Neural cell (in vitro differentiated cells): ENCODE measurements at regions not wholly inside any gene's neighbourhood (a gene's known extent, or its start where the extent isn't known, plus 50 kb on each side); places are given as distances from the start of the nearest gene placed in this dataset.

Source experiments
- H2AFZ ChIP-seq: fragments of 200-600, 300-800 bp; sonication (generic), shearing (Covaris generic); 2 replicates; pipeline ENCODE4 v1.6.0; 2014; ENCODE audit warnings: low read depth, mild to moderate bottlenecking, antibody characterized with exemption, low read length, moderate library complexity
- H3F3A ChIP-seq: fragments of 200-600 bp; shearing (Covaris generic); 2 replicates; pipeline ENCODE4 v1.6.1; 2016; ENCODE audit warnings: mild to moderate bottlenecking, moderate library complexity, mixed read lengths, antibody characterized with exemption, low read length; ENCODE audit not compliant: insufficient read depth, poor library complexity, severe bottlenecking
- H3K27ac ChIP-seq: fragments of 200-600, 300-800 bp; sonication (generic), shearing (Covaris generic); 2 replicates; pipeline ENCODE4 v1.5.1; 2014; ENCODE audit warnings: mild to moderate bottlenecking, low read length, moderate library complexity
- H3K27me3 ChIP-seq: fragments of 300-800, 200-600 bp; sonication (generic), shearing (Covaris generic); 2 replicates; pipeline ENCODE4 v1.6.0; 2014; ENCODE audit warnings: mild to moderate bottlenecking, low read depth, low read length, moderate library complexity; ENCODE audit not compliant: insufficient read depth
- H3K36me3 ChIP-seq: fragments of 300-800, 200-600 bp; sonication (generic), shearing (Covaris generic); 2 replicates; pipeline ENCODE4 v1.5.1; 2014; ENCODE audit warnings: mild to moderate bottlenecking, antibody characterized with exemption, low read length, moderate library complexity; ENCODE audit not compliant: insufficient read depth
- H3K4me2 ChIP-seq: fragments of 300-800, 200-600 bp; sonication (generic), shearing (Covaris generic); 2 replicates; pipeline ENCODE4 v1.6.0; 2014; ENCODE audit warnings: mild to moderate bottlenecking, low read length
- H3K4me3 ChIP-seq: fragments of 300-800, 200-600 bp; sonication (generic), shearing (Covaris generic); 2 replicates; pipeline ENCODE4 v1.5.1; 2014; ENCODE audit warnings: mild to moderate bottlenecking, low read length, moderate library complexity
- H3K79me2 ChIP-seq: fragments of 200-600 bp; shearing (Covaris generic); replicated peaks from 2 replicates; pipeline ENCODE4 v1.6.0; 2014; ENCODE audit warnings: mild to moderate bottlenecking, low read length, moderate library complexity; ENCODE audit not compliant: insufficient read depth
- H3K9ac ChIP-seq: fragments of 300-800, 200-600 bp; sonication (generic), shearing (Covaris generic); 2 replicates; pipeline ENCODE4 v1.6.1; 2016; ENCODE audit warnings: mild to moderate bottlenecking, low read length, mixed read lengths
- H3K9me2 ChIP-seq: fragments of 200-600 bp; shearing (Covaris generic); 2 replicates; pipeline ENCODE4 v1.6.1; 2016; ENCODE audit warnings: mild to moderate bottlenecking, low read length, mixed read lengths; ENCODE audit not compliant: insufficient read depth
- H3K9me3 ChIP-seq: fragments of 200-600, 300-800 bp; sonication (generic), shearing (Covaris generic); 2 replicates; pipeline ENCODE4 v1.6.1; 2016; ENCODE audit warnings: mild to moderate bottlenecking, mixed run types, low read length, moderate library complexity, mixed read lengths
- H4K20me1 ChIP-seq: fragments of 200-600 bp; shearing (Covaris generic); 2 replicates; pipeline ENCODE4 v1.6.1; 2016; ENCODE audit warnings: mild to moderate bottlenecking, mixed run types; ENCODE audit not compliant: insufficient read depth
- CTCF ChIP-seq: fragments of 450-650 bp; IDR thresholded peaks from 2 replicates; pipeline ENCODE4 v1.5.1; 2014; ENCODE audit warnings: antibody characterized with exemption, mild to moderate bottlenecking, moderate library complexity; ENCODE audit not compliant: poor library complexity, severe bottlenecking
- EP300 ChIP-seq: fragments of 450-650 bp; conservative IDR thresholded peaks from 2 replicates; pipeline ENCODE4 v1.6.1; 2014; ENCODE audit warnings: antibody characterized with exemption, mild to moderate bottlenecking, moderate library complexity; ENCODE audit not compliant: poor library complexity, severe bottlenecking
- EZH2 ChIP-seq: fragments of 200-600, 300-800 bp; shearing (Covaris generic), sonication (generic); IDR thresholded peaks from 2 replicates; pipeline ENCODE4 v1.6.1; 2014; ENCODE audit warnings: antibody characterized with exemption, low read length, borderline replicate concordance, mild to moderate bottlenecking; ENCODE audit not compliant: insufficient read depth, poor library complexity, severe bottlenecking
- MXI1 ChIP-seq: fragments of 450-650 bp; conservative IDR thresholded peaks from 2 replicates; pipeline ENCODE4 v1.6.1; 2014; ENCODE audit warnings: antibody characterized with exemption, mild to moderate bottlenecking; ENCODE audit not compliant: poor library complexity, severe bottlenecking
- POLR2AphosphoS5 ChIP-seq: IDR thresholded peaks from 2 replicates; pipeline ENCODE4 v1.6.1; 2012
- RAD21 ChIP-seq: fragments of 450-650 bp; conservative IDR thresholded peaks from 2 replicates; pipeline ENCODE4 v1.6.1; 2014; ENCODE audit warnings: antibody characterized with exemption, mild to moderate bottlenecking, moderate library complexity
- REST ChIP-seq: IDR thresholded peaks from 2 replicates; pipeline ENCODE4 v1.6.1; 2012; ENCODE audit warnings: borderline replicate concordance
- SMC3 ChIP-seq: fragments of 450-650 bp; conservative IDR thresholded peaks from 2 replicates; pipeline ENCODE4 v1.6.1; 2014; ENCODE audit warnings: antibody characterized with exemption, mild to moderate bottlenecking, moderate library complexity; ENCODE audit not compliant: poor library complexity
- TAF1 ChIP-seq: IDR thresholded peaks from 2 replicates; pipeline ENCODE4 v1.6.1; 2012; ENCODE audit warnings: low read depth

GRCh38 chr5:4137781-4138180, 542.1 kb downstream of the IRX1 start:
- H3K9me3 ChIP-seq, result no peaks in the 10 kb centered on the region
- TF ChIP-seq REST (no peak), EZH2 (no peak), POLR2AphosphoS5 (no peak), SMC3 (no peak), TAF1 (no peak), RAD21 (no peak), EP300 (no peak), CTCF (no peak), MXI1 (no peak)
- H3K4me3 ChIP-seq, result no peak overlapping the region
- H3K79me2 ChIP-seq, result no peaks in the 10 kb centered on the region
- H3K9me2 ChIP-seq, result no peaks in the 10 kb centered on the region
- H4K20me1 ChIP-seq, result no peaks in the 10 kb centered on the region
- H3K27ac ChIP-seq, result no peak overlapping the region
- H3K36me3 ChIP-seq, result no peaks in the 10 kb centered on the region
- no peaks in the 10 kb centered on the region for H3K27me3 ChIP-seq
- no peak overlapping the region for H3K9ac ChIP-seq
- no peak overlapping the region for H2AFZ ChIP-seq
- H3K4me2 ChIP-seq, result no peak overlapping the region
- no peaks in the 10 kb centered on the region for H3F3A ChIP-seq

- no peaks in the 10 kb centered on the region for H3K9me2 ChIP-seq
- H4K20me1 ChIP-seq, result no peaks in the 10 kb centered on the region
- H3K4me2 ChIP-seq, result no peak overlapping the region
- no peak overlapping the region for H3K27ac ChIP-seq
- no peaks in the 10 kb centered on the region for H3K36me3 ChIP-seq
- H3K4me3 ChIP-seq, result no peak overlapping the region
- no peaks in the 10 kb centered on the region for H3K9me3 ChIP-seq
- H3K27me3 ChIP-seq, result no peaks in the 10 kb centered on the region
- H3F3A ChIP-seq, result no peaks in the 10 kb centered on the region
- TF ChIP-seq EZH2 (no peak), EP300 (no peak), TAF1 (no peak), MXI1 (no peak), SMC3 (no peak), CTCF (no peak), RAD21 (no peak)
- H3K9ac ChIP-seq, result no peak overlapping the region
- no peaks in the 10 kb centered on the region for H3K79me2 ChIP-seq
- no peak overlapping the region for H2AFZ ChIP-seq
These were observed 547.2 kb downstream of the IRX1 start for GRCh38 chr5:4142842-4143241.
